ENCODE measurements at regions not wholly inside any gene's neighbourhood (a gene's known extent, or its start where the extent isn't known, plus 50 kb on each side); places are given as distances from the start of the nearest gene placed in this dataset.

DNA sequence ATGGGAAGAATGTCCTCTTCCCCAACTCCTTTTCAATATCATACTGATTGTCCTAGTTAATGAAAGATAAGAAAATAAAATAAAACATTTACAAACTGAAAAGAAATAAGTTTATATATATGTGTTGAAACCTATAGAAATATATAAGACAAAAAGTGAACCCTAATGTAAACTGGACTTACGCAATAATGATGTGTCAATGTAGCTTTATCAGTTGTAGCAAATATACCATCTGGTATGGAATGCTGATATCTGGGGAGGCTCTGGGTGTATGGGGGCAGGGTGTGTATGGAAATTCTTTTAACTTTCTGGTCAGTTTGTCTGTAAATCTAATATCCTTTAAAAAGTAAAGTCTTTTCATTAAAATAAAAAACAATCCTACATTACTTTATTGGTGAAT is 603.9 kb downstream of the DMRTA1 start:
- no peaks in the 10 kb centered on the region; the same call in none of the 2 replicates for H3K27me3 Mint-ChIP-seq (ENCODE audit: insufficient read depth)
- no peak overlapping the region for H3K27ac Mint-ChIP-seq
- DNase-seq: no peak
- H3K4me1 Mint-ChIP-seq (ENCODE audit: low read depth): no peaks in the 10 kb centered on the region; the same call in 1 of the 2 replicates
- no peaks in the 10 kb centered on the region for H3K36me3 Mint-ChIP-seq (ENCODE audit: low read depth)
- TF ChIP-seq, protein P1, sequence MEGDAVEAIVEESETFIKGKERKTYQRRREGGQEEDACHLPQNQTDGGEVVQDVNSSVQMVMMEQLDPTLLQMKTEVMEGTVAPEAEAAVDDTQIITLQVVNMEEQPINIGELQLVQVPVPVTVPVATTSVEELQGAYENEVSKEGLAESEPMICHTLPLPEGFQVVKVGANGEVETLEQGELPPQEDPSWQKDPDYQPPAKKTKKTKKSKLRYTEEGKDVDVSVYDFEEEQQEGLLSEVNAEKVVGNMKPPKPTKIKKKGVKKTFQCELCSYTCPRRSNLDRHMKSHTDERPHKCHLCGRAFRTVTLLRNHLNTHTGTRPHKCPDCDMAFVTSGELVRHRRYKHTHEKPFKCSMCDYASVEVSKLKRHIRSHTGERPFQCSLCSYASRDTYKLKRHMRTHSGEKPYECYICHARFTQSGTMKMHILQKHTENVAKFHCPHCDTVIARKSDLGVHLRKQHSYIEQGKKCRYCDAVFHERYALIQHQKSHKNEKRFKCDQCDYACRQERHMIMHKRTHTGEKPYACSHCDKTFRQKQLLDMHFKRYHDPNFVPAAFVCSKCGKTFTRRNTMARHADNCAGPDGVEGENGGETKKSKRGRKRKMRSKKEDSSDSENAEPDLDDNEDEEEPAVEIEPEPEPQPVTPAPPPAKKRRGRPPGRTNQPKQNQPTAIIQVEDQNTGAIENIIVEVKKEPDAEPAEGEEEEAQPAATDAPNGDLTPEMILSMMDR (IDR thresholded peaks at IDR 0.05): no peak
- H3K9me3 Mint-ChIP-seq: peaks cover 6% of the 10 kb centered on the region
- H3K4me3 Mint-ChIP-seq: no peak overlapping the region

DNA sequence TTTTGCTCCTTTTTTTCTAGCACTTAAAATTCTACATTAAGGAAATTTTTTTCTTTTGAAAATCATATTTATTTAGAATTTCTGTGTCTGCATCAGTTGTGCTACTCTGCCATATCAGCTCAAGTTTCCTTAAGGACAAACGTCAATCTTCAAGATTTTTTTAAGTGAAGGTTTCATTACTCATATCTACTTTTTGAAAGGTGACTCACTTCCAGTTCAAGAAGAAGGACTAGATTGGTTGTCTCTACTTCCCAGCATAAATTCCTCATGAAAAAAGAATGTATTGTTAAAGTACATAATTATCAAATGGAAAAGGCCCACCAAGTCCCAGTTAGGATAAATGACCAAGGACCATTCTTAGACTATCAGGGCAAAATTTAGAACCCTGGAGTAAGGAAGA is 626.5 kb downstream of the DMRTA1 start:
- DNase-seq: no peak
- TF ChIP-seq, protein P1 (IDR thresholded peaks at IDR 0.05): no peak
- no peaks in the 10 kb centered on the region for H3K9me3 Mint-ChIP-seq

DNA sequence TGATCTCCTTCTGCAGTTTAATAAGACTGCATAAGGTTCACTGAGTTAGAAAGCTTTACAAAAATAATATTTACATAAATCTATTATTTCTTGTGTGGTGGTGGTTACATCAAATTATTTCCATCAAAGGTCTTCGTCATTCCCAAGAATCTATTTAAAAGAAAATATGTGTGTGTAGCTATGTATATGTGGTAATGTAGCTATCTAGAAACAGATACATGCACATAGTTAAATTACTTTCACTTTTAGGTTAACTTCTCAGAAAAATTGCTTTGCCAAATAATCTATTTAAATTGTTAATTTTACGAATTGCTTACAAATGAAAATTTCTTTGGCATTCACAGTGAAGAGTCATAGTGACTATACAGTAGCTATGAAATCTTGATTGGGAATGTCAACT is 633.2 kb downstream of the DMRTA1 start:
- no peak for DNase-seq
- H3K9me3 Mint-ChIP-seq: peaks cover 9% of the 10 kb centered on the region; the same call in 1 of the 2 replicates
- H3K27me3 Mint-ChIP-seq (ENCODE audit: insufficient read depth): peaks cover 1% of the 10 kb centered on the region; the same call in 1 of the 2 replicates
- TF ChIP-seq, protein P1 (IDR thresholded peaks at IDR 0.05): no peak
- no peaks in the 10 kb centered on the region for H3K36me3 Mint-ChIP-seq (ENCODE audit: low read depth)
- no peak overlapping the region for H3K27ac Mint-ChIP-seq
- H3K4me1 Mint-ChIP-seq (ENCODE audit: low read depth): no peaks in the 10 kb centered on the region; the same call in 1 of the 2 replicates
- no peak overlapping the region; the same call in 1 of the 2 replicates for H3K4me3 Mint-ChIP-seq

More for the DNA sequence above, 626.5 kb downstream of the DMRTA1 start:
- Mint-ChIP-seq H3K36me3 (ENCODE audit: low read depth) (no peaks in the 10 kb centered on the region), H3K4me1 (ENCODE audit: low read depth) (peaks cover 6% of the 10 kb centered on the region; the same call in 1 of the 2 replicates), H3K27me3 (ENCODE audit: insufficient read depth) (no peaks in the 10 kb centered on the region), H3K4me3 (no peak overlapping the region), H3K27ac (no peak overlapping the region)

DNA sequence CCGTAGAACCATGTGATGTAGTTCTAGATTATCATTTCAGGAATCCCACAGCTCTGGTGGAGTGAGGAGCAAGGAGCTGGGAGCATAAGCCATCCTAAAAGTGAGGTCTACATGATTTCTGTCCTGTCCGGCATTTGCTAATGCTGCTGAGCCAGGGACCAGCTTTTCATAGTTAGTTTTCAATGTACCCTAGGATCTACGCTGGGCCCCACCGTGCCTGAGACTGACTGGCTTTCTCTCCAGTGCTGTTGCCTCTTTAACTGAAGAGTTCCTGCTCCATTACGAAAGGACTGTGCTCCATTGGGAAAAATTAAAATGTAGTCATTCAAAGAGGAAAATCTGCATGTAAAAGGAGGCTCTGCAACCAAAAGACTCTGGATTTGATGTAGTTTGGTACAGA is 634.8 kb downstream of the DMRTA1 start:
- TF ChIP-seq, protein P1 (IDR thresholded peaks at IDR 0.05): no peak
- Mint-ChIP-seq H3K4me1 (ENCODE audit: low read depth) (no peaks in the 10 kb centered on the region; the same call in 1 of the 2 replicates), H3K27me3 (ENCODE audit: insufficient read depth) (peaks cover 1% of the 10 kb centered on the region; the same call in 1 of the 2 replicates), H3K4me3 (no peak overlapping the region), H3K36me3 (ENCODE audit: low read depth) (no peaks in the 10 kb centered on the region), H3K9me3 (peaks cover 9% of the 10 kb centered on the region; the same call in 1 of the 2 replicates), H3K27ac (no peak overlapping the region)
- DNase-seq: no peak

DNA sequence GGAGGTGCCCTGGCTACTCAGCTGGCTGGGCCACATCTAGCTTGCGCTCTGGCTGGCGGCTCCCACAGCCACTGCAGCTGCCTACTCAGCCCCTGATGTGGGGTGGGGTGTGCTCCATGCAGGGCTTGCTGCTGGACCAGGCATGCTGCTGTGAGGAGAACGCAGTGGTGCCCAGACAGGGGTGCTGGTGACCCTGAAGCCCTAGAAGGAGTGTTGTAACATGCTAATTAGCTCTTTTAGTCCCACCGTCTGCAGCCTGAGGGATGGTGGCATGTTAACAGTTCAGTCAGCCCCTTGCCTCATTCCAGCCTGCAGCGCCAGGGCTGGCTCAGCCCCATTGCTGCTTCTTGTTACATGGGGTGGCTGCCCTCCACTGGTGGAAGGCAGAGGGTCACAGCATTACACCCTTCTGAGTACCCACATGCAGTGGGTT is 642.3 kb downstream of the DMRTA1 start:
- DNase-seq: no peak
- Mint-ChIP-seq H3K4me3 (no peak overlapping the region), H3K36me3 (ENCODE audit: low read depth) (no peaks in the 10 kb centered on the region), H3K9me3 (peaks cover 4% of the 10 kb centered on the region; the same call in 1 of the 2 replicates), H3K27me3 (ENCODE audit: insufficient read depth) (peaks cover 1% of the 10 kb centered on the region; the same call in 1 of the 2 replicates), H3K4me1 (ENCODE audit: low read depth) (no peaks in the 10 kb centered on the region), H3K27ac (no peak overlapping the region)
- TF ChIP-seq, protein P1 (IDR thresholded peaks at IDR 0.05): peak; percentile 43; the same call in 1 of the 2 replicates
